HG02870 (cell line): ENCODE measurements at regions not wholly inside any gene's neighbourhood (a gene's known extent, or its start where the extent isn't known, plus 50 kb on each side); places are given as distances from the start of the nearest gene placed in this dataset.

Source experiments
- ATAC-seq: cut with Tn5 transposase; IDR thresholded peaks from one replicate; pipeline ENCODE4 v1.9.1; 2021; ENCODE audit warnings: mild to moderate bottlenecking, moderate library complexity; ENCODE audit not compliant: unreplicated experiment

DNA sequence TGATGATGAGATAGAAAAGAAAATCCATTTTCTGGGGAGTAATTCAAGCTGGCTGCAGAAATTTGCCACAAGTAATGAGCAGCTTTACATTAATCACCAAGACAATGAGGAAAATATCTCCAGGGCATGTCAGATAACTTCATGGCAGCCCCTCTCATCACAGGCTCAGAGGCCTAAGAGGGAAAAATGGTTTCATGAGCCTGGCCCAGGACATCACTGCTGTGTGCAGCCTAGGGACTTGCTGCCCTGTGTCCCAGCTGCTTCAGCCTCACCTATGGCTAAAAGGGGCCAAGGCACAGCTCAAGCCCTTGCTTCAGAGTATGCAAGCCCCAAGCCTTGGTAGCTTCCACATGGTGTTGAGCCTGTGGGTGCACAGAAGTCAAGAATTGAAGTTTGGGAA is 161.7 kb downstream of the OPA1 start:
- ATAC-seq = no peak

DNA sequence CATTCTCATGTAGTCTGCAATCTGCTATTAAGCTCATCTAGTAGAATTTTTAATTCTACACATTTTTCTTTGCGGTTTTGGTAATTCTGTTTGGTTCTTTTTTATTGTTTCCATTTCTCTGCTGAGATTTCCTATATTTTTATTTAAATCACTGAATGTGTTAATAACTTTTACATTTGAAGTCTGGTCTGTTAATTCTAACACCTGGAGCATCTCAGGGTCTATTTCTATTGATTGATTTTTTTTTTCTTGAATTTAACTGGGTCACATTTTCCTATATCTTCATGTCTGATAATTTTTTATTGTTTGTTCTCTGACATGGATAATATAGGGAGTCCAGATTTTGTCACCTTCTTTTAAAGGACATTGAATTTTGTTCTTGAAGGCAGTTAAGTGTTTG is 163.5 kb downstream of the OPA1 start:
- no peak for ATAC-seq

DNA sequence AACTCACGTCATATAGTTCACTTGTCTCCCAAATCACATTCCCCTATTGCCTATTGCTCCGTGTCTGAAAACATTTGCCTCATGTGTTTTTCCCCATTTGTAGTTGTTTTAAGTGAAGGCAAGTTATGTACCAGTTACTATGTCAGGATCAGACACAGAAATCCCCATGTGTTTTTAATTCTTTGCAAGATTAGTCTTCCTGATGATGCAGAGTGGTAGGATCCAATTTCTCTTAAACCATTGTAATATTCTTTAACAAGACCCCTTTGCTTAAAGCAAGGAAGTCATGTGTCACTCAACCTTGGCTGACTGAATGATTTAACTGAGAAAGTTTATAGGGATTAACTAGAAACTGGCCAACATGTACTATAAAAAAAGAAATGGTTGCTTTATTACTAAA is 164.4 kb downstream of the OPA1 start:
- no peak for ATAC-seq

DNA sequence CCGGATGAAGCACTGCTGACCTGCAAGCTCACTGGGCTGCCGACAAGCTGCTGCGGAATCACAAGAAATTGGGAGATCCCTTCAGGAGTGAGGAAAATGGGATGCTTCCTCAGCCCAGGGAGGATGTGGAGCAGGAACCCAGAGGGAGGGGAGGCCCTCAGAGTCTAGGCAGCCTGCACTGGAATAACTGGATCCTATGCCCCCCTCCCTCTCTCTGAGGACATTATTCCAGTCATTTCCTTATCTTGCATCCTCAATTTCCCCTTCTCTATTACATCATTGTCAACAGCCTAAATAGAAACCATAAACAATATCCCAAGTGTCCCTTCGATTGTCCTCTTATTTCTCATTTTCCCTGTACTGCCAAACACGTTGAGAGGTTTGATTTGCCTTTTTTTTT is 169.0 kb downstream of the OPA1 start:
- ATAC-seq = no peak

DNA sequence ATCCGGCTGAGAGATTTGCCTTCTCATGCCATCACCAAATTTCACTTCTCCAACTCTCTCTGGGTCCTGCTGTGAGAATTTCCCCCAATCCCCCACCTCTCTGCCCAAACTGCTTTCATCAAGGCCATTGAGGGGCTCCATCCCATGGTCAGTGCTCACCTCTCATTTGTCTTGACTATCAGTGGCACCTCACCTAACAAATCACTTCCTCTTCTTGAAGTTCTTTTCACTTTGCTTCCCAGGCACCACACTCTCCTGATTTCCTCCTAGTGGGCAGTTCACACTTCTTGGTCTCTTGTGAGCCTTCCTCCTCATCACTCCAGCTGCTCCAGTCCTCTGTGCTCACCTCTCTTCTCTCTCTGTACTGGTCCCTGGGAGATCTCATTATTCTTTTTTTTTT is 169.6 kb downstream of the OPA1 start:
- ATAC-seq = no peak

DNA sequence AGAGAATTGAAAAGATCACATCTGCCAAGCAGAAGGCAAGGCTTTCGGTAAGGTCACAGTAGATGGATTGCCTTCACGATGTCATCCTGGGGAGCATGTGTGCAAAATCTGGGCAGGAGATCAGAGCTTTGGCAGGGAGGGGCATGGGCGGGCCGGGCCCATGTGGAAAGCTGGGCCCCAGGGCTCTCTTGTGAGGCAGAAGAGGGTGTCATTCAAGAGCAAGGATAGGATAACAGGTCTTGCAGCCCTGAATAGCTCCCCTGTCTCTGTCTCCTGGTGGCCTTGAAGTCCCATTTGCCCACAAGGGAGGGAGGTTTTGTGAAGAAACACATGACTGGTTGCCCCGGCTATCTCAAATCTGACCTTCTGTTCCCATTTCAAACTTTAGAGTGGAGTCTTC is 172.0 kb downstream of the OPA1 start:
- ATAC-seq = no peak

DNA sequence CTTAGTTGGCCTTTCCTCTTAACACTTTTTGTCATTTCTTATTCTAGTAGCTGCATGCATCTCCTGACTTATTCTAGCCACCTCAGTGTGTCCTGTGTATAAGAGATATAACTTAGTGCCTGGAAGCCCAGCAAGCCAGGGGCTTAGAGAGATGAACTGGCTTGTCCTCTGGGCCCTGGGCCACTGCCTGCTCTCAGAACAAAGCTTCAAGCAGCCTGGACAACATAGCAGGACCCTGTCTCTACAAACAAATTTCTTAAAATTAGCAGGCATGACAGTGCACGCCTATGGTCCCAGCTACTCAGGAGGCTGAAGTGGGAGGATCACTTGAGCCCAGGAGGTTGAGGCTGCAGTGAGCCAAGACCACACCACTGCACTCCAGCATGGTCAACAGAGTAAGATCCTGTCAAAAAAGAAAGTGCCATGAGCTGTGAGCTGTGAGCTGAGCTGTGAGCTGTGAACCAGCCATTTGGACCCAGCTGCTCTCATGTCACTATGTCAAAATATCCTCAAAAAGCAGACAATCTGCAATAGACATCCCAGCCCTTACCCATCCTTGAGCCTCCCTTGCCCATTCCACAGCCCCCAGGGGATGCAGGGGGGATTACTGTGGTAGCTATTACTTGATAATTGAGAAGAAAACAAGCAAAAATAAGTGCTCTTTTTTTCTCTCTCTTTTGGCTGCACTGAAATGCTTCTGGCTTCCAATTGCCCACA is 174.5 kb downstream of the OPA1 start:
- no peak for ATAC-seq

DNA sequence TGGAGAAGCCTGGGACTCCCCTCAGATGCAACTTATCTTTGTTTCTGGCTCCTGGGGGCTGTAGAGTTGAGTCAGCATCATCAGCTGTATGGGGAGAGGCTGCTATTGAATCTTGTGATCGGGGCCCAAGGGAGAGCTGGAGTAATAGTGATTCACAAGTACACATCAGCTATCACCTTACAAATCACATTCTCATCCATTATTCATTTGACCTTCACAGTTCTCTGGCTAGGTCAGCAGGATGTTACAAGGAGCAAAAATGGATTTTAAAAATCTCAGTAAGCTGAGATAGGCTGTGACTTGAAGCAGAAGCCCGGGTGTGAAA is 175.0 kb downstream of the OPA1 start:
- no peak for ATAC-seq

DNA sequence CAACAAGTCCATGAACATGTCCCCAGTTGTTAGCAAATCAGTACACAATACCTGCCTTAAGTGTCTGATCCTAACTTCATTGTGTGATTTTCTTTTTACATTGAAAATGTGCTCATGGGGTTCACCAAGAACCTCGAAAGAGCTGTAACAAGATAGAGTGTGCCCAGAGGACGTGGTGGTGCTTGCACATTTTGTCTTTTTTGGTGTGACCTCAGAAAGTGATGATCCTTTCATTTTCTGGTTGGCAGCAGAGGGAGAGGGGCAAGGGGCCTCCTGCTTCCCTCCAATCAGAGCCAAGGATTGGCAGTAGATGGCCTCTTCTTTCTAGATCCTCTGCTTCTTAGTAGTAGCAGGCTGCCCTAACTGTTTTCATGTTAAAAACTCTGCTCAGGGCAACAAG is 176.4 kb downstream of the OPA1 start:
- ATAC-seq = no peak

DNA sequence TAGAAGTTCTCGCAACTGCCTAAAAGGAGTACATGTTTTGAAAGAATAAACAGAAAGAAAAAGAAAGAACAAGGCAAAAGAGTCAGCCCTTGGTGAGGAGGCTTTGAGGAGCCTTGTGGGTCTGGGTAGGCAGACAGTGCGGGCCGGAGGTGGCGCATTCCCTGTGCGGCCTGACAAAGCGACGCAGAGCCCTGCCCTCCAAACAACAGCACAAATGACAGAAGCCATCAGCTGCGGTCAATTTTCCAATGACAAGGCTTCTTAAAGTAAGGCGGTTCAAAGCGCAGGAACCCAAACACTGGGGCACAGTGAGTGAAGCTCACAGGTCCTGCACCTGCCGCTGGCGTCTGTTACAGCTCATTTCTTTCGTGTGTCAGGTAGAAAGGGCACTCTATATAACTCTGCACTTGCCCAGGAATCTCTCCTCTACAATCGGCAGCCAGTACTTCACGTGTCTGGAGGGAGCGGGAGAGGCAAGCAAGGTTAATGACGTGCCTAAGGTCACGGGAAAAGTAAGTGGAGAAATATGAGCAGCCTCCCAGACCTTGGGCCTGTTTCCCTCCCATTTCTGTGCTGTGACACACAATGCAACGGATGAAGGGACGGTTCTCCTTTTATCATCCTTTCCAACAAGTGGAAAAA is 178.1 kb downstream of the OPA1 start:
- no peak for ATAC-seq

DNA sequence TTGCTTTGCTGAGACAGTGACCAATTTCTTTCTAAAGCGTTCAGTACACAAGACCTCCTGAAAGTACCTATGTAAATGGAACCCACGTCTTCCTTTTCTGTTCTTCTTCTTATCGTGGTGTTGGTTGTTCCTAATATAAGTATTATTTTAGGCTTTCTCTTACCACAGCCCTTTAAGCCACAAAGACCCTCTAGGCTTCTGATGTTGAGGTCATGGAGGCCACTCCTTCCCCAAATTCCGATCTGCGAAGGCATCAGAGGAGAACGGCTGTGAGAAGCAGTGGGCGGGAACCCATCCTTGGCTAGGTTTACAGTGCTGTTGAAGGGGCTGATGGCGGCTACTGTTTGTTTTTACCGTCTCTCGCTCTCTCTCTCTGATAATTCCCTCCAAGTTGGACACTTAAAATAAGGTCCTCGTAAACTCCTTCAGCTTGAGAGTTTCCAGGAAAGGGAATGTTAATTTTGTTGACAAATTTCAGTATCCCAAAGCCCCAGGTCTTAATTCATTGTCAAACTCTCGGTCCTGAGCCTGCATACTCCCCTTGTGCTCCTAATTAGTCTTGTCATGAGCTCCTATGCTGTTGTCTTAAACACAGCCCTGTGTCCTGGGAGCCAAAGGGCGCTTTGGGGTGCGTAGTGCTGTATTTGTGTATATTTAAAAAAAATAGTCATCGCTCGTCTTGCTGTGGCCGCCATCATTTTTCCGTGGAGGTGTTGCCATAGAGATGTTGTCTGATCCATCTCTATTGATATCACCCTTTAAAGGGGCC is 178.8 kb downstream of the OPA1 start:
- ATAC-seq = no peak

DNA sequence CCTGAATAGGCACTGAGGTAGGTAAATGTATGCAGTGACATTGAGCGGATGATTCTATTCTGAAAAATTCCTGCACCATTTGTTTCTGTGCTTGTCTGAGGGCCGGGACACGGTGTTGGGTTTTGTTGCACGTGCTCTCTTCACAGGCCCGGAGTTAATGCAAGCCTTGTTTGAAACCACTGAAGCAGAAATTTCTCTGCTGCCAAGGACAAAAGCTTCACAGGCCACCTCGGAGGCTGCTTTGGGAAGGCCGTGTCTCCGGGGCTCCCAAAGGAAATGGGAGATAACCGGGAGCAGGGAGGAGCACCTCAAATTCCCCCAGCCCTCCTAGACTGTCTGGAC is 179.4 kb downstream of the OPA1 start:
- ATAC-seq = no peak

DNA sequence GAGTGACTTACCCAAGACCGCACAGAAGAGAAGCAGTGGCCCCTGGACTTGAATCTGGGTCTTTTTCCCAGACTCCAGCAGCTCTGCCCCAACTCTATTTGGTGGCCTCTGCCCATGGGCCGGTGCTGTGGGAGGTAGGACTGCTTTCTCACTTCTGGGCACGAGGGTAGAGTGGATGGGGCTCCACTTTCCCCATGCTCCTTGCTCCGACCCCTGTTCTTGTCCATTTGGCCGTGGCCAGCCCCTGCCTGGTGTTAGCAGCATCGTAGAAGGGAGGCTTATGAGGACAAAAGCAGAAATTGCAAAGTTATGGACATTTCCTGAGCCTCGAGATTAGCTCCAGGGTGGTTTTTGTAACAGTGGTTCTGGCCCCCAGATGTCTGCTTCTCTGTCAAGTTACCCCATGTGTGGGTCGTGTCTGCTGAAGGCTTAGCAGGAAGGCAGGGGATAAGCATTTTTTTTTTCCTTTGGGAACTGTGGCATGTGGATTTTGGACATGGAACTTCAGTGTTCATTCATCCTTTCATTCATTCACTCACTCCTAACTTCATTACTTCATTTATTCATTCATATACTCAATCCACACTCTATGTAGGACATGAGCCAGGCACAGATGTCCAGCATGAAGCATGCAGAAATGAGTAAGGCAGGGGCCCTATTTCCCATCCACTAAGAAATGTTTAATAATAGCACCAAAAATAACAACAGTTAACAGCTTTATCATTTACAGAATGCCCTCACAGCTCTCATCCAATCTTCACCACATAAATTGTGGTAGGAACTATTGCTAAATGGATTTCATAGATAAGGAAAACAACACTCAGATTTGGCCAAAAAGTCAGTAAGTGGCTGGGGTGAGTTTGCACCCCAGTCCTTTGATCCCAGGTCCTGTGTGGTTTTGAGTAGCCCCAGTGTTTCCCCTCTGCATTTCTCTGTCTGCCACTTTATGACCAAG is 180.5 kb downstream of the OPA1 start:
- no peak for ATAC-seq

DNA sequence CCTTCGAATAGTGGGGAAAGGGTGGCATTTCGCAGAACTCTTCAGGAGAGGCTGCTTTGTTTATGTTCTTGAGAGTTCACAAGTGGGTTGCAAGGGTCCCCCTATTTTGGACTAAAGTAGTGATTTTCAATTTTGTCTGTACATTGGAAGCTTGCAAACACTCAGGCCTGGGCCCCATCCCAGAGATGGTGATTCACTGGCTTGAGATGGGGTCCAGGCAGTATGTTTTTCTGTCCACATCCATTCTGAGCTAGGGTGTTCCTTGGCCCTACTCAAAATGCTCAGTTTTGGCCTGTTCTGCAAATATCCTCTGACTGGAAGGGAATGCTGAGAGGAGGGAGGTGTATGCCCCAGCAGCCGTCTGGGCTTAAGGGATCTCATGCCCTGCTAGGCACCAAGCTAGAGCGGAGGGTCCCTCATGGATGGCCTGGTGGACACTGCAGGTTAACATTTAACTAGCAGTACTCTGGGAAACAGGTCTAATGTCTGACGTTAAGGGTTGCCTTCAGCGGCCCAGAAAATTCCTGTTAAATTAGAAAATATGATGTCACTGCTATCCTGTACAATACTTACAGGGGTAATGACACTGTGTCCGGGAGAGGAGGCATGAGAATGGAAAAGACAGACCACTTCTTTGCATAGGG is 181.4 kb downstream of the OPA1 start:
- no peak for ATAC-seq

DNA sequence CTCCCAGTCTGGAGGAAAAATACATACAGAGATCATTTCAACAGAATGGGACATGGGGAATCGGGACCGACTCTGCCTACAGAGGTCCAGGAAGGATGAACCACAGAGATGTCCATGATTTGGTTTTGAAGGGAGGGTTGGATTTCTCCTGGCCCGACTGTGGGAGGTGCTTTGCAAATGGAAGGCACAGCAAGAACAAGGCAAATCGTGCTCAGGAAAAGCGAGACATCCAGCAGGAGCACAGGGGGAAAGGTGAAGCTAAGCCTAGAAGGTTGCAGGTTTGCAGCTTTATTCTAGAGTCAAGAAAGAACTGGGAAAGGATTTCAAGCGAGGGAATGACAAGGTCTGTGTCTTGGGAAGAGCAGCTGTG is 181.9 kb downstream of the OPA1 start:
- no peak for ATAC-seq

DNA sequence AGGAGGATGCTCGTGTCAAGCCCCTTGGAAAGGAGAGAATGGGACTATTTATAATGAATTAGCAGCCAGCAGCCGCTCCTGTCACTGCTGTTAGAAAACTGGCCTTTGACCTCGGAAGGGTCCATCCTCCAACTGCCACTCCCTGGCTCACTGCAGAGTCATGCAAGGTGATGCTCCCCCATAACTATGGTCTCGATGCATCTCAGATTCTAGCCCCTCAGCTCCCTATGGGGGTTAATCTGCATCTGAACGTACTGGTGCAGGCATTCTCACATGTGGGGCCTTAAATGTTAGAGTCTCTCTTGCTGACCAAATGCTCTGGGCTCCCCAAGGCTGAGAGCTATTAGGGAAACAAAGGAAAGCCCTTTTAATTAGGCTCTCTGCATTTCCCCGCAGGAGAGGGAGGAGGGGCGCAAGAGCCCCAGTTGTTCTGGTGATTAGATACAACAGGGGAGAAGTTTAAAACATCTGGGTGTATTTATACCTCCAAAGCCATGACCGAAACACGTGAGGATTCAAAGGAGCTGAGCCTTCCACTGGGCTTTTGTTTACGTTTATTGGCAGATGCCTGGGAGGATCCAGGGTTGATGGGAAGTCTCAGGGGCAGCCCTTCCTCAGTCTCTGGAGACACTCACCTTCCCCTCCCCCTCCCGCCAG is 182.5 kb downstream of the OPA1 start:
- no peak for ATAC-seq

DNA sequence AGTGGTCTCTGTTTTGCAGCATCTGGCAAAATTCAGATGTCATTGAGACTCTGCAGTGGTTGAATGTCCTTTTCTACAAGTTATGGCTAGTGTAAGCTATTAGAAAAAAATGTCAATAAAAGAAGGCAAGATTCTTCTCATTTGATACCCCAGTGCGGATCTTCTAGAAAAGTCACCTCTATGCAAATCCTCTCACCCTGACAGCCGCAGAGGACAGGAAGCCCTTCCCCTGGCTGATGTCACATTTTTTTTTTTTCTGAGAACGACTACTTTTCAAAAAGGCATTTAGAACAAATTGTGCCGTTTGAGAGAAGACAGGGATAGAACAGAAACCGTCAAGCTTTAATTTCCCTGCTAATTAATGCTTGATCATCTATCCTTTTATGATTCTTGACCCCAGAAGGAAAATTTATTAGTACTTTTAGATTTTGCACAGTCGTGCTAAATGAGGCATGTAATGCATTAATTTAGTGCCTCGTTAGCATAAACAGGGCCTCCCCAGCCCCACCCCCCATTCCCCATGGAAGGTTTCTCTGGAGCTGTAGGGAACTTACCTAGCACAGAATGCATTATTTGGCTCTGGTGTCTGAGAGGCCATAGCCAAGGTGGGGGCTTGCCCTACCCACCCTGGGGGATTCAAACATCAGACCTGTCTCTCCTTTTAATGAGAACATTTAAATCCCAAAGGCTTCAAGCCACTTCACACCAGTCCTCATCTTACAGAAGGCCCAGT is 183.8 kb downstream of the OPA1 start:
- no peak for ATAC-seq

DNA sequence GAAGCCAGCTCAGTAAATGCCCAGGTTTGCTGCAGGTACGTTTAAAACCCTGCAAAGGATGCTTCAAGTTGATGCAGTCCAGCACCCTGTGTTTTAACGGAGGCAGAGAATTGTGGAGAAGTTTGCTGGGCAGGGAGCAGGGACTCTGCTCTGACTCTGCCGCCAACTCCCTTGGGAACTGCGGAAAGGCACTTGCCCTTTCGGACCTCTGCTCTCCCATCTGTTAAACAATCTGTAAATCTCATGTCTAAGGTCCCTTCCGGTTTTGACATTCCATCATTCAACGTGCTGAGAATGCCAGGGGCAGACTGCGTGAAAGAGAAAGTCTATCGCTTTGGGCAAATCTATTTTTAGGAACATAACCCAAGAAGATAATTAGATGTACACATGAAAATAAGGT is 184.5 kb downstream of the OPA1 start:
- ATAC-seq = no peak

DNA sequence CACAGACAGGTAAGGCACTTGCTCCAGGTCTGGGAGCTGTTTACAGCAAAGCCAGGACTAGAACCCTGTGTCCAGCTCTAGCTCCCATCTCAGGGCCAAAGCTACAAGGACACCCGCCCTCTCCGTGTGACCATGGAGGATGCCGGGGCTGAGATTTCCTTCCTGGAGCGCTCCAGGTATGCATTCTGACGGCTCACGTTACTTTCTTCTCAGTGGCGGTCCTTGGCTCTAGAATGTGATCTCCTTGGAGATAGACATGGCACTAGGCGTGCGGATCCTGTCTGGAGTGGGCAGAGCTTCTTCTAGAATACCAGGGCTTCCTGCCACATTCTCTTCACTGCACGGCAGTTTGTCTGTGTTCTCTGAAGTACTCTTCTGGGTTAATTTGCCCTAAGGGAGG is 185.7 kb downstream of the OPA1 start:
- ATAC-seq = no peak

DNA sequence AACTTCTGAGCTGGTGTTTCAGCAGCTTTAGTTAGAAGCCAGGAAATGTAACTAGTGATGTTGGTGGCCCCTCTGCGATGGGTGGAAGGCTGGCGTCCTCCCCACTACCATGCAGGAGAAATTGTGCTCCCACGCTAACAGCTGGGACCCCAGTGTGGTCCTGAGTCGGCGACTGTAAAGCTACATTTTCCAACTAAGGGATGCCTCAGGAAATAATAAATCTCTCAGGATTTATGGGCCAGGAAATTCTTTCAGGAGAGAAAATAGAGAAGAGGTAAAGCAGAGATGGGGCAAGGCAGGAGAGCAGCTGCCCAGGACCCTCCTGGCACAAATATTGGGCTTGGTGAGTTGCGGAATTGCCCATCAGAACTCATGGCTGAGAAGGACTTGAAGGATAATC is 186.9 kb downstream of the OPA1 start:
- no peak for ATAC-seq
